ENCODE measurements at regions not wholly inside any gene's neighbourhood (a gene's known extent, or its start where the extent isn't known, plus 50 kb on each side); places are given as distances from the start of the nearest gene placed in this dataset.

GRCh38 chr13:109314101-109314500 is 472.3 kb downstream of the IRS2 start:
- Histone ChIP-seq H3K27ac (ENCODE audit: insufficient read depth, low read length) (no peak overlapping the region), H4K5ac (ENCODE audit: low read depth, low read length) (no peak overlapping the region), H3K4ac (ENCODE audit: low read depth, low read length) (no peak overlapping the region), H3K18ac (ENCODE audit: low read depth, low read length) (no peak overlapping the region), H3K27me3 (ENCODE audit: control insufficient read depth, insufficient read depth, low read length) (peaks cover 6% of the 10 kb centered on the region), H3K9ac (ENCODE audit: low read depth, low read length) (no peak overlapping the region), H3K4me3 (ENCODE audit: insufficient read depth, low read depth, low read length) (no peak overlapping the region), H3K56ac (ENCODE audit: extremely low read depth, insufficient read depth, low read length) (no peak overlapping the region), H4K91ac (ENCODE audit: insufficient read depth, low read depth, low read length) (no peak overlapping the region), H2BK20ac (ENCODE audit: low read depth, low read length) (no peak overlapping the region), H3K79me1 (ENCODE audit: low read depth in 1 of 2, low read length in 2 of 2) (no peaks in the 10 kb centered on the region), H3K23ac (ENCODE audit: low read depth, low read length) (no peak overlapping the region), H3K4me1 (ENCODE audit: control insufficient read depth, insufficient read depth, low read length) (peaks cover 1% of the 10 kb centered on the region; the same call in 1 of the 2 replicates), H3K36me3 (ENCODE audit: control insufficient read depth, insufficient read depth, low read length) (no peaks in the 10 kb centered on the region), H2AK5ac (ENCODE audit: low read depth, low read length) (no peak overlapping the region), H2BK15ac (ENCODE audit: low read depth, low read length) (no peak overlapping the region), H2AFZ (replicated peaks; ENCODE audit: low read length, poor library complexity) (no peak overlapping the region), H4K20me1 (ENCODE audit: insufficient read depth, low read length) (no peaks in the 10 kb centered on the region), H3K9me1 (ENCODE audit: insufficient read depth, low read length) (no peaks in the 10 kb centered on the region), H2BK5ac (ENCODE audit: low read depth, low read length, poor library complexity, severe bottlenecking) (no peak overlapping the region), H3K14ac (replicated peaks; ENCODE audit: low read depth, low read length) (no peak overlapping the region), H2BK120ac (ENCODE audit: low read depth, low read length) (no peak overlapping the region), H3K4me2 (ENCODE audit: low read depth, low read length) (no peak overlapping the region), H2AK9ac (replicated peaks; ENCODE audit: low read depth, low read length, poor library complexity) (no peak overlapping the region), H3K9me3 (ENCODE audit: control insufficient read depth, insufficient read depth, low read length) (peaks cover 6% of the 10 kb centered on the region), H4K8ac (ENCODE audit: low read depth in 2 of 2, low read length in 2 of 2) (no peak overlapping the region)
- CTCF ChIA-PET = no interaction called here
- dilution Hi-C loops (cut with HindIII; ENCODE audit: low sequenced_read_pairs, unreplicated experiment) (no loop called here), intact Hi-C loops (cut with micrococcal nuclease) (no loop called here), in situ Hi-C loops (cut with MboI; ENCODE audit: low sequenced_read_pairs) (no loop called here)
- ATAC-seq (ENCODE audit: low read depth) (no peak), DNase-seq (no peak)
- no TSS peak for BruUV-seq (replicated peaks)
- 86% methylated on average over 1 of the region's 5 CpGs; no CpG with 5 or more reads in 1 of the 2 experiments for WGBS, 2 experiments (ENCODE audit: extremely low coverage in 2 of 2, insufficient read length in 1 of 2)
- POLR2A ChIA-PET (ENCODE audit: unreplicated experiment) = no interaction called here
- TF ChIP-seq BHLHE40 (IDR thresholded peaks at IDR 0.05; ENCODE audit: low read depth, low read length) = no peak
- no peak for TF ChIP-seq RFX5 (IDR thresholded peaks at IDR 0.05; ENCODE audit: low read depth, low read length)
- TF ChIP-seq MAZ (IDR thresholded peaks at IDR 0.05; ENCODE audit: borderline replicate concordance, low read depth, low read length) = no peak
- TF ChIP-seq CEBPB (IDR thresholded peaks at IDR 0.05; ENCODE audit: low read depth, low read length) = no peak
- TF ChIP-seq RAD21 (IDR thresholded peaks at IDR 0.05; ENCODE audit: low read length) = no peak
- TF ChIP-seq, protein P1, sequence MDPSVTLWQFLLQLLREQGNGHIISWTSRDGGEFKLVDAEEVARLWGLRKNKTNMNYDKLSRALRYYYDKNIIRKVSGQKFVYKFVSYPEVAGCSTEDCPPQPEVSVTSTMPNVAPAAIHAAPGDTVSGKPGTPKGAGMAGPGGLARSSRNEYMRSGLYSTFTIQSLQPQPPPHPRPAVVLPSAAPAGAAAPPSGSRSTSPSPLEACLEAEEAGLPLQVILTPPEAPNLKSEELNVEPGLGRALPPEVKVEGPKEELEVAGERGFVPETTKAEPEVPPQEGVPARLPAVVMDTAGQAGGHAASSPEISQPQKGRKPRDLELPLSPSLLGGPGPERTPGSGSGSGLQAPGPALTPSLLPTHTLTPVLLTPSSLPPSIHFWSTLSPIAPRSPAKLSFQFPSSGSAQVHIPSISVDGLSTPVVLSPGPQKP (IDR thresholded peaks at IDR 0.05; ENCODE audit: borderline replicate concordance, low read depth, low read length) = no peak
- no peak for TF ChIP-seq CHD1 (IDR thresholded peaks at IDR 0.05; ENCODE audit: low read depth, low read length)
- no peak for TF ChIP-seq NFE2L2 (IDR thresholded peaks at IDR 0.05; ENCODE audit: low read depth, low read length)
- TF ChIP-seq MAFK (IDR thresholded peaks at IDR 0.05; ENCODE audit: low read depth, low read length) = no peak
- TF ChIP-seq RCOR1 (IDR thresholded peaks at IDR 0.05; ENCODE audit: insufficient replicate concordance, low read length) = no peak
- TF ChIP-seq POLR2A (IDR thresholded peaks at IDR 0.05; ENCODE audit: low read depth, low read length) = no peak
- no peak for TF ChIP-seq MXI1 (IDR thresholded peaks at IDR 0.05; ENCODE audit: borderline replicate concordance, low read depth, low read length)
- TF ChIP-seq SMC3 (IDR thresholded peaks at IDR 0.05; ENCODE audit: low read depth, low read length) = no peak
- TF ChIP-seq, protein P2, sequence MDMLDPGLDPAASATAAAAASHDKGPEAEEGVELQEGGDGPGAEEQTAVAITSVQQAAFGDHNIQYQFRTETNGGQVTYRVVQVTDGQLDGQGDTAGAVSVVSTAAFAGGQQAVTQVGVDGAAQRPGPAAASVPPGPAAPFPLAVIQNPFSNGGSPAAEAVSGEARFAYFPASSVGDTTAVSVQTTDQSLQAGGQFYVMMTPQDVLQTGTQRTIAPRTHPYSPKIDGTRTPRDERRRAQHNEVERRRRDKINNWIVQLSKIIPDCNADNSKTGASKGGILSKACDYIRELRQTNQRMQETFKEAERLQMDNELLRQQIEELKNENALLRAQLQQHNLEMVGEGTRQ (IDR thresholded peaks at IDR 0.05; ENCODE audit: low read depth, low read length) = no peak

Measured in IMR-90 (cell line).